22Rv1 (cell line): ENCODE measurements at regions not wholly inside any gene's neighbourhood (a gene's known extent, or its start where the extent isn't known, plus 50 kb on each side); places are given as distances from the start of the nearest gene placed in this dataset.

ENCODE experiments used
- CTCF ChIP-seq: fragments of 450-650 bp; IDR thresholded peaks from 2 replicates; pipeline ENCODE4 v1.5.1; 2017; ENCODE audit warnings: mild to moderate bottlenecking
- ZFX ChIP-seq: fragments of 450-650 bp; IDR thresholded peaks from 2 replicates; pipeline ENCODE4 v1.6.1; 2017; ENCODE audit warnings: antibody characterized with exemption, borderline replicate concordance

DNA sequence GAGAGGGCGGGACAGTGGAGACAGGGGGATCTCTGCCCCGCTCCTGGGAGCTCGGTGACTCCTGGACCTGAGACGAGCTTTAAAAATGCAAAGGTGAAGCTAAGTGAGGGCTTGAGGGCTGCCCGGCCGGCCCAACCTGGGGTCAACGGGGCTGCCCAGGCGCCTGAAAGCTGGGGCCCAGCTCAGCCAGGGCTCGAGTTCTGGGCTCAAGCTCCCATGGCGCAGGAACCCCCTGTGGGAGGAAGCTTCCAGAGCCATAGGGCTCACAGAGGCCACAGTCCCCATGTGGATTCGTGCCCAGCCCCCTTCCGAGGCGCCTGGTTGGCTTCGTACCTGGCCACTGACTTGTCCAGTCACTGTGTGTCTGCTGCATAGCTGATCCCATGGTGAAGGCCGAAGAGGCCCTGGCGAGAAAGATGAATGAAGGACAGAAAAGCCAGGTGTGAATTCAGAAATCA, 75.8 kb upstream of the GSE1 start:
- TF ChIP-seq CTCF (no peak), ZFX (no peak)
